HL-60 (cell line): ENCODE measurements at regions not wholly inside any gene's neighbourhood (a gene's known extent, or its start where the extent isn't known, plus 50 kb on each side); places are given as distances from the start of the nearest gene placed in this dataset.

Source experiments
- DNase-seq, 2 experiments: peaks; one replicate each; pipeline ENCODE4 v3.0.0-alpha.2; 2010 to 2020; ENCODE audit warnings: low read depth in 1 of 2, low spot score in 1 of 2
- H3K27ac ChIP-seq: fragments of 250-450 bp; sonication (Bioruptor Pico); replicated peaks from 2 replicates; pipeline ENCODE4 v1.5.1; 2020; ENCODE audit warnings: mild to moderate bottlenecking, moderate library complexity
- H3K27me3 ChIP-seq: fragments of 250-450 bp; sonication (Bioruptor Pico); 2 replicates; pipeline ENCODE4 v1.5.1; 2021; ENCODE audit warnings: mild to moderate bottlenecking, moderate library complexity; ENCODE audit not compliant: insufficient read depth, poor library complexity, severe bottlenecking
- H3K4me3 ChIP-seq: replicated peaks from 2 replicates; pipeline ENCODE4 v1.5.1; 2011; ENCODE audit warnings: mild to moderate bottlenecking, control low read depth, low read length; ENCODE audit not compliant: insufficient read depth
- CTCF ChIP-seq: IDR thresholded peaks from one replicate; pipeline ENCODE4 v1.5.1; 2011; ENCODE audit warnings: low read length, control low read depth, inconsistent platforms; ENCODE audit not compliant: insufficient read depth
- GABPA ChIP-seq: IDR thresholded peaks from 2 replicates; pipeline ENCODE4 v1.6.1; 2012; ENCODE audit warnings: low read depth
- POLR2AphosphoS5 ChIP-seq: IDR thresholded peaks from 2 replicates; pipeline ENCODE4 v1.6.1; 2012; ENCODE audit warnings: low read depth
- REST ChIP-seq: IDR thresholded peaks from 2 replicates; pipeline ENCODE4 v1.6.1; 2012; ENCODE audit warnings: low read depth; ENCODE audit not compliant: insufficient replicate concordance
- SPI1 ChIP-seq: IDR thresholded peaks from 2 replicates; pipeline ENCODE4 v1.6.1; 2012; ENCODE audit warnings: low read depth, mild to moderate bottlenecking, borderline replicate concordance

GRCh38 chrX:98448524-98448923 lies 1564.8 kb downstream of the RPA4 start:
- Histone ChIP-seq H3K27ac (no peak overlapping the region), H3K27me3 (no peaks in the 10 kb centered on the region), H3K4me3 (no peak overlapping the region)
- TF ChIP-seq POLR2AphosphoS5 = no peak
- no peak for TF ChIP-seq REST
- TF ChIP-seq GABPA = no peak
- TF ChIP-seq SPI1 = no peak
- TF ChIP-seq CTCF = no peak
- DNase-seq = no peak

- H3K27ac ChIP-seq = no peak overlapping the region
- no peak for DNase-seq
- TF ChIP-seq REST = no peak
- TF ChIP-seq SPI1 = no peak
- TF ChIP-seq POLR2AphosphoS5 = no peak
- no peak overlapping the region for H3K4me3 ChIP-seq
- no peaks in the 10 kb centered on the region for H3K27me3 ChIP-seq
These were observed 1568.7 kb downstream of the RPA4 start for GRCh38 chrX:98452456-98452855.

GRCh38 chrX:98459669-98460068 lies 1576.0 kb downstream of the RPA4 start:
- Histone ChIP-seq H3K27ac (no peak overlapping the region), H3K27me3 (no peaks in the 10 kb centered on the region), H3K4me3 (no peak overlapping the region)
- no peak for TF ChIP-seq CTCF
- TF ChIP-seq GABPA = no peak
- no peak for TF ChIP-seq SPI1
- no peak for TF ChIP-seq POLR2AphosphoS5
- no peak for TF ChIP-seq REST
- no peak for DNase-seq

- no peak for DNase-seq
- no peak overlapping the region for H3K4me3 ChIP-seq
- TF ChIP-seq CTCF (no peak), POLR2AphosphoS5 (no peak), GABPA (no peak), REST (no peak), SPI1 (no peak)
- H3K27me3 ChIP-seq = no peaks in the 10 kb centered on the region
- H3K27ac ChIP-seq = no peak overlapping the region
These were observed 1596.9 kb downstream of the RPA4 start for GRCh38 chrX:98480606-98481005.
